K562 (cell line): ENCODE measurements at regions not wholly inside any gene's neighbourhood (a gene's known extent, or its start where the extent isn't known, plus 50 kb on each side); places are given as distances from the start of the nearest gene placed in this dataset.

Experiments used
- ATAC-seq: fragments of 200-7000 bp; cut with Tn5 transposase; 3 replicates; pipeline ENCODE4 v1.9.1; 2020; ENCODE audit warnings: moderate library complexity
- BruUV-seq: library from RNA; stranded (reverse); fragments of 400-500 nt; replicated peaks from 2 replicates; lab custom pipeline; 2021; lab: Mats Ljungman, UMichigan
- CTCF ChIA-PET: fragments of 300-600 bp; formaldehyde crosslinking; extraction: SDS; loops from one replicate; lab custom pipeline; 2021; ENCODE audit warnings: low intra/inter-chr PET ratio; lab: Yijun Ruan, JAX
- POLR2A ChIA-PET: fragments of 300-600, 350-650 bp; sonication (Branson Sonifier 250); formaldehyde crosslinking; extraction: SDS; loops from one replicate; lab custom pipeline; 2021; ENCODE audit warnings: antibody characterized with exemption, inconsistent platforms; lab: Yijun Ruan, JAX
- DNase-seq, 4 experiments: peaks; one replicate each; pipeline versions ENCODE4 v3.0.0 to v3.0.0-alpha.2; 2011 to 2018; ENCODE audit warnings: low spot score in 3 of 4, mixed read lengths in 3 of 4; ENCODE audit errors: extremely low read depth in 1 of 4
- FAIRE-seq: peaks from 2 replicates; lab custom pipeline; 2011; peaks lifted over from hg19 to GRCh38; lab: Jason Lieb, UNC
- H2AFZ ChIP-seq: 2 replicates; pipeline ENCODE4 v1.6.0; 2011; ENCODE audit warnings: low read depth, low read length, control low read depth, inconsistent platforms
- H3K27ac ChIP-seq: fragments of 200-600 bp; 3 replicates; pipeline ENCODE4 v1.8.0; 2011; ENCODE audit warnings: low read depth, mild to moderate bottlenecking, control low read depth, inconsistent platforms, low read length, moderate library complexity, mixed read lengths; ENCODE audit errors: extremely low read depth
- H3K27me3 ChIP-seq, 2 experiments: fragments of 300-600 bp in 1 of 2; 2 replicates in 1 of 2; 3 replicates in 1 of 2; pipeline versions ENCODE4 v1.6.0 to v1.8.0; 2011; ENCODE audit warnings: inconsistent platforms in 2 of 2, low read length in 2 of 2, mild to moderate bottlenecking in 1 of 2, mixed read lengths in 1 of 2, moderate library complexity in 1 of 2; ENCODE audit not compliant: control insufficient read depth in 2 of 2, insufficient read depth in 2 of 2
- H3K36me3 ChIP-seq: fragments of 300-600 bp; 3 replicates; pipeline ENCODE4 v1.8.0; 2011; ENCODE audit warnings: mild to moderate bottlenecking, low read length, inconsistent platforms; ENCODE audit not compliant: control insufficient read depth, insufficient read depth
- H3K4me1 ChIP-seq, 2 experiments: fragments of 200-600 bp in 1 of 2; replicated peaks in 1 of 2; 2 replicates in 1 of 2; 3 replicates in 1 of 2; pipeline versions ENCODE4 v1.5.1 to v1.8.0; 2011; ENCODE audit warnings: inconsistent platforms in 2 of 2, low read length in 2 of 2, mild to moderate bottlenecking in 1 of 2, mixed read lengths in 1 of 2, moderate library complexity in 1 of 2; ENCODE audit not compliant: control insufficient read depth in 2 of 2, insufficient read depth in 2 of 2
- H3K4me2 ChIP-seq: 2 replicates; pipeline ENCODE4 v1.6.1; 2011; ENCODE audit warnings: low read length, control low read depth, inconsistent platforms, mixed read lengths; ENCODE audit not compliant: insufficient read depth
- H3K4me3 ChIP-seq: fragments of 200-600 bp; sonication (generic), shearing (Covaris generic); 2 replicates; pipeline ENCODE4 v1.5.1; 2016; ENCODE audit warnings: control low read depth, inconsistent platforms
- H3K79me2 ChIP-seq: fragments of 200-600 bp; 3 replicates; pipeline ENCODE4 v1.8.0; 2011; ENCODE audit warnings: low read length, inconsistent platforms; ENCODE audit not compliant: control insufficient read depth, insufficient read depth
- H3K9ac ChIP-seq, 2 experiments: 2 replicates each; pipeline versions ENCODE4 v1.6.0 to v1.6.1; 2011; ENCODE audit warnings: low read depth in 2 of 2, low read length in 2 of 2, control low read depth in 1 of 2, inconsistent platforms in 1 of 2, mild to moderate bottlenecking in 1 of 2, mixed read lengths in 1 of 2; ENCODE audit not compliant: insufficient read depth in 1 of 2
- H3K9me1 ChIP-seq: one replicate; pipeline ENCODE4 v1.6.0; 2011; ENCODE audit warnings: inconsistent platforms, mild to moderate bottlenecking, low read length, moderate library complexity; ENCODE audit not compliant: control insufficient read depth, insufficient read depth
- H3K9me3 ChIP-seq: replicated peaks from 2 replicates; pipeline ENCODE4 v1.5.1; 2011; ENCODE audit warnings: low read depth, low read length, inconsistent platforms; ENCODE audit not compliant: control insufficient read depth, insufficient read depth
- H4K20me1 ChIP-seq: replicated peaks from 2 replicates; pipeline ENCODE4 v1.6.1; 2011; ENCODE audit warnings: low read length, inconsistent platforms, mixed read lengths; ENCODE audit not compliant: control insufficient read depth, insufficient read depth
- EZH2 ChIP-seq: IDR thresholded peaks from 2 replicates; pipeline ENCODE4 v1.6.1; 2012; ENCODE audit warnings: low read depth, mild to moderate bottlenecking, inconsistent platforms, low read length, borderline replicate concordance
- HOXB6 ChIP-seq: fragments of 250-450 bp; sonication (Bioruptor Pico); IDR thresholded peaks from 2 replicates; pipeline ENCODE4 v1.5.1; 2022; ENCODE audit warnings: mild to moderate bottlenecking, borderline replicate concordance
- MTA3 ChIP-seq: fragments of 450-650 bp; formaldehyde crosslinking; IDR thresholded peaks from 2 replicates; pipeline ENCODE4 v1.6.1; 2017; ENCODE audit warnings: mild to moderate bottlenecking, borderline replicate concordance
- NFIC ChIP-seq: fragments of 450-650 bp; IDR thresholded peaks from 2 replicates; pipeline ENCODE4 v1.6.1; 2017; ENCODE audit warnings: mild to moderate bottlenecking, inconsistent platforms
- XRCC5 ChIP-seq: fragments of 200-400 bp; formaldehyde crosslinking; IDR thresholded peaks from 2 replicates; pipeline ENCODE4 v1.6.1; 2017; ENCODE audit warnings: low read depth, mild to moderate bottlenecking, low read length
- WGBS: fragments of 100-300 bp; shearing (Covaris generic); methylation state at CpG from one replicate; pipeline ENCODE4 v1.1.6; 2016; ENCODE audit warnings: low coverage, mixed read lengths; ENCODE audit not compliant: insufficient coverage; ENCODE audit errors: missing lambda C conversion rate; 5-methylcytosine and 5-hydroxymethylcytosine counted together
- in situ Hi-C: fragments of 300-500 bp; cut with MboI; formaldehyde crosslinking; loops from 4 replicates; pipeline ENCODE4 v1.15.0; 2018; ENCODE audit warnings: inconsistent platforms, mixed read lengths
- intact Hi-C: fragments of 100-400 bp; cut with micrococcal nuclease; formaldehyde crosslinking; loops from 2 replicates; pipeline ENCODE4 v1.14.2; 2022
- TF ChIP-seq, protein P1 (sequence below): fragments of 450-650 bp; formaldehyde crosslinking; IDR thresholded peaks from 2 replicates; pipeline ENCODE4 v1.4.0; 2022; ENCODE audit warnings: missing genetic modification characterization

DNA sequence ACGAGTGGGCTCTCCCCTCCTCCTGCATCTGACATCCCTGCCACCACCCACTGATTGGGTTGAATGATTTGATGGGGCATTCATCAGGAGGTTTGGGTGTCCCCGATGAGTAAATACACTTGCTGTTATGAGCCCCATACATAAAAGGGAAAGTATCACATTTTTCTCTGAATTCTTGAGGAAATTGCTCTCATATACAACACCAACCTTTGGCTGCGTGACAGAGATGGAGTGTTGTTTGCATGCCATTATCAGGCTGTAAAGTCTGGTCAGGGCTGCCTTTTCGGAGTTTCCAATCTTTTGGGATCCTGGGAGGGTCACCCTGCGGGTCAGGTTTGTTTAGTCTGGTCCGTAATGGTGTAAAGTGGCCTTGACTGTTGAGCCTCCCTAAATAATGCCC, 227.9 kb upstream of the SPRED2 start:
- no peak for FAIRE-seq
- no TSS peak for BruUV-seq
- Histone ChIP-seq H3K9me1 (no peaks in the 10 kb centered on the region), H3K4me2 (peak overlapping the region; percentile 56), H3K4me1 (no peaks in the 10 kb centered on the region), H4K20me1 (no peaks in the 10 kb centered on the region; the same call in 1 of the 2 replicates), H3K79me2 (no peaks in the 10 kb centered on the region), H3K36me3 (no peaks in the 10 kb centered on the region), H3K9ac (no peak overlapping the region), H3K9me3 (no peaks in the 10 kb centered on the region), H3K27ac (no peak overlapping the region), H2AFZ (no peak overlapping the region), H3K27me3 (peaks cover 28 to 35% of the 10 kb centered on the region in 2 experiments), H3K4me3 (no peak overlapping the region)
- TF ChIP-seq EZH2: peak; percentile 31; the same call in 1 of the 2 replicates
- TF ChIP-seq, protein P1, sequence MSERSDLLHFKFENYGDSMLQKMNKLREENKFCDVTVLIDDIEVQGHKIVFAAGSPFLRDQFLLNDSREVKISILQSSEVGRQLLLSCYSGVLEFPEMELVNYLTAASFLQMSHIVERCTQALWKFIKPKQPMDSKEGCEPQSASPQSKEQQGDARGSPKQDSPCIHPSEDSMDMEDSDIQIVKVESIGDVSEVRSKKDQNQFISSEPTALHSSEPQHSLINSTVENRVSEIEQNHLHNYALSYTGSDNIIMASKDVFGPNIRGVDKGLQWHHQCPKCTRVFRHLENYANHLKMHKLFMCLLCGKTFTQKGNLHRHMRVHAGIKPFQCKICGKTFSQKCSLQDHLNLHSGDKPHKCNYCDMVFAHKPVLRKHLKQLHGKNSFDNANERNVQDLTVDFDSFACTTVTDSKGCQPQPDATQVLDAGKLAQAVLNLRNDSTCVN (CRISPR knock-in tag): no peak
- no peak for DNase-seq
- in situ Hi-C loops: no loop called here
- ChIA-PET CTCF (no interaction called here), POLR2A (no interaction called here)
- no peak; the same call in 2 of the 3 replicates for ATAC-seq
- intact Hi-C loops: no loop called here
- WGBS: 3% methylated on average over 6 of the region's 6 CpGs

GRCh38 chr2:65658881-65659280, 226.5 kb upstream of the SPRED2 start:
- no peak for ATAC-seq
- in situ Hi-C loops: no loop called here
- H3K4me3 ChIP-seq: no peak overlapping the region
- FAIRE-seq: no peak
- H3K4me1 ChIP-seq: no peaks in the 10 kb centered on the region
- no peak overlapping the region for H2AFZ ChIP-seq
- no peak for DNase-seq
- TF ChIP-seq XRCC5 (no peak), NFIC (peak; percentile 31), HOXB6 (CRISPR knock-in tag) (no peak), MTA3 (no peak)
- 4% methylated on average over 2 of the region's 2 CpGs for WGBS
- no peak overlapping the region for H3K9ac ChIP-seq
- H3K27ac ChIP-seq: no peak overlapping the region; the same call in 2 of the 3 replicates
- no peaks in the 10 kb centered on the region for H3K36me3 ChIP-seq
- H3K9me3 ChIP-seq: no peaks in the 10 kb centered on the region
- no peaks in the 10 kb centered on the region; the same call in 1 of the 2 replicates for H4K20me1 ChIP-seq
- H3K79me2 ChIP-seq: no peaks in the 10 kb centered on the region
- H3K27me3 ChIP-seq: peaks cover 27 to 36% of the 10 kb centered on the region in 2 experiments
- intact Hi-C loops: no loop called here
- POLR2A ChIA-PET: interaction anchor here (0.5 kb wide), 1 partner anchor 341 kb away, joined by 3 read pairs; no protein-coding TSS in a partner anchor
- no TSS peak for BruUV-seq
- no peak overlapping the region for H3K4me2 ChIP-seq
- CTCF ChIA-PET: no interaction called here
- H3K9me1 ChIP-seq: no peaks in the 10 kb centered on the region
